ENCODE measurements at regions not wholly inside any gene's neighbourhood (a gene's known extent, or its start where the extent isn't known, plus 50 kb on each side); places are given as distances from the start of the nearest gene placed in this dataset.
A peak's percentile ranks its signal among the peaks of the same experiment; 100 is the strongest.
"Not testable (repeated sequence)": the region's sequence is repeated elsewhere in the genome, so short reads cannot be mapped to it uniquely, and the experiment has no call there.

DNA sequence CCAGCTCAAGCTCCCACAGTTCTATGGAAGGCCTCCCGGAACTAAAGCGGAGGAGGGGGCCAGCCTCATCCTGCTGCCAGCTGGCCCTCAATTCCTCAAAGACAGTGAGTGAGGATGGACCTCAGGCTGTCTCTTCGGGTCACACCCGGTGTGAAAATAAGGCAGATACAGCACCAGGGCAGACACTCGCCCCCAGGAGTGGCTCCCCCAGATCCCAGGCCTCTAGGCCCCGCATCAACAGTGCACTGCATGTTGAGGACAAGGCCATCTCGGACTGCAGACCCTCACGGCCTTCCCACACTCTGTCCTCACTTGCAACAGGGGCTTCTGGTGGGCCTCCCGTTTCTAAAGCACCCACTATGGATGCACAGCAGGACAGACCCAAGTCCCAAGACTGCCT, 239.2 kb upstream of the ZNF322 start:
- H3K36me3 Mint-ChIP-seq (ENCODE audit: insufficient read depth); H3K4me3 Mint-ChIP-seq (ENCODE audit: low read depth); H3K4me1 Mint-ChIP-seq (ENCODE audit: low read depth): not testable (repeated sequence)

GRCh38 chr6:26924206-26924605, 264.7 kb upstream of the ZNF322 start:
- H3K27ac Mint-ChIP-seq; H3K4me1 Mint-ChIP-seq (ENCODE audit: low read depth); H3K4me3 Mint-ChIP-seq (ENCODE audit: low read depth); DNase-seq (ENCODE audit: low spot score, unreplicated experiment); H3K36me3 Mint-ChIP-seq (ENCODE audit: insufficient read depth); H3K9me3 Mint-ChIP-seq (ENCODE audit: low read depth); H3K27me3 Mint-ChIP-seq: not testable (repeated sequence)

More for the DNA sequence above, 239.2 kb upstream of the ZNF322 start:
- not testable (repeated sequence) for H3K27ac Mint-ChIP-seq; DNase-seq (ENCODE audit: low spot score, unreplicated experiment); H3K27me3 Mint-ChIP-seq; H3K9me3 Mint-ChIP-seq (ENCODE audit: low read depth)

DNA sequence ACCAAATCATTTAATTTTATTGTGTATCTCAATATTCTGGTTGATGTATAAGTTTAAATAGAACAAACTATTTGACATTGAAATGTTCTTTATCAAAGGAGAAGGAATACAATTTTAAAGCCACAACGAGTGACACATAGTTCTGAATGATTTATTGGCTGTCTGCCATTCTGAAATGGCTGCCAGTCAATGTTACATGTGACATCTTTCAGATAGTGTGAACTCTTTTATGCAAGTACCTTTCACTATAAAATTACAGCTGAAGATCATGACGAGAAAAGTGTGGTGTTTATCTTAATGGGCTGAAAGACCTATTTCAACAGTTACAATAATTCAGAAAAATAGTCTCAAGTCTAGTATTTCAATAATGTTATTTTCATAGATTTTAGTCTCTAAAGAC, 268.6 kb upstream of the ZNF322 start:
- not testable (repeated sequence) for H3K9me3 Mint-ChIP-seq (ENCODE audit: low read depth); H3K27me3 Mint-ChIP-seq; H3K36me3 Mint-ChIP-seq (ENCODE audit: insufficient read depth); H3K4me1 Mint-ChIP-seq (ENCODE audit: low read depth); H3K4me3 Mint-ChIP-seq (ENCODE audit: low read depth); H3K27ac Mint-ChIP-seq; DNase-seq (ENCODE audit: low spot score, unreplicated experiment)

DNA sequence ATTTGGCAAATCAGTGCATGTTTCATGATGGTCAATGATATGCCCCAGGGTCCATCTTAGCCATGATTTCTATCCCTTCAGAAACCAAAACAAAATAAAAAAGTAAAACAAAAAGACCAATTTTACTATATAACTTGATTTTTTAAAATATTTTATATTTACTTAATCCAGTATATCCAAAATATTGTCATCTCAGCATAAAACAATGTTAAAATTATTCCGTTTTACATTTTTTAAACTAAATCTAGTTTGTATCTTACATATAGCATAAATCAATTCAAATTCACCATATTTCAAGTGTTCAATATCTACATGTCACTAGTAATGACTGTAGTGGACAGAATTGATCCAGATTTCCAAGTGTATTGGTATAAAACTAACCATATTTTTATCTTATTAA, 277.7 kb upstream of the ZNF322 start:
- H3K4me1 Mint-ChIP-seq (ENCODE audit: low read depth); H3K36me3 Mint-ChIP-seq (ENCODE audit: insufficient read depth); H3K27ac Mint-ChIP-seq; DNase-seq (ENCODE audit: low spot score, unreplicated experiment); H3K27me3 Mint-ChIP-seq; H3K4me3 Mint-ChIP-seq (ENCODE audit: low read depth); H3K9me3 Mint-ChIP-seq (ENCODE audit: low read depth): not testable (repeated sequence)

DNA sequence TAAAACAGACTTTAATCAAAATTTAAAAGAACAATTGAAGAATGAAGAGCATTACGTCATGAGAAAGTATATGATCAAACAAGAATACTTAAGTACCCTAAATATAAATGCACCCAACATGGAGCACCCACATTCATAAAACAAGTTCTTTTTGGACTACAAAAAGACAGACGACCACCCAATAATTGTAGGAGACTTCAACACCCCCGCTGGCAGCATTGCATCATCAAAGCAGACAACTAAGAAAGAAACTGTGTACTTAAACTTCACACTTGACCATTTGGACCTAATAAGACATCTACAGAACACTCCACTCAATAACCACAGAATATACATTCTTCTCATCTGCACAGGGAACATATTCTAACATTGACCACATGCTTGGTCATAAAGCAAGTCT, 291.7 kb upstream of the ZNF322 start:
- H3K36me3 Mint-ChIP-seq (ENCODE audit: insufficient read depth); H3K9me3 Mint-ChIP-seq (ENCODE audit: low read depth); H3K27me3 Mint-ChIP-seq; DNase-seq (ENCODE audit: low spot score, unreplicated experiment); H3K4me1 Mint-ChIP-seq (ENCODE audit: low read depth); H3K27ac Mint-ChIP-seq; H3K4me3 Mint-ChIP-seq (ENCODE audit: low read depth): not testable (repeated sequence)

- Mint-ChIP-seq H3K27ac (peak overlapping the region; percentile 98), H3K4me3 (ENCODE audit: low read depth) (peak overlapping the region; percentile 82)
- not testable (repeated sequence) for H3K4me1 Mint-ChIP-seq (ENCODE audit: low read depth); H3K36me3 Mint-ChIP-seq (ENCODE audit: insufficient read depth); H3K27me3 Mint-ChIP-seq; H3K9me3 Mint-ChIP-seq (ENCODE audit: low read depth)
- DNase-seq (ENCODE audit: low spot score, unreplicated experiment) = peak; percentile 50
Measured at GRCh38 chr6:26956078-26956600, 291.4 kb upstream of the PRSS16 start.

- TF ChIP-seq, protein P1, sequence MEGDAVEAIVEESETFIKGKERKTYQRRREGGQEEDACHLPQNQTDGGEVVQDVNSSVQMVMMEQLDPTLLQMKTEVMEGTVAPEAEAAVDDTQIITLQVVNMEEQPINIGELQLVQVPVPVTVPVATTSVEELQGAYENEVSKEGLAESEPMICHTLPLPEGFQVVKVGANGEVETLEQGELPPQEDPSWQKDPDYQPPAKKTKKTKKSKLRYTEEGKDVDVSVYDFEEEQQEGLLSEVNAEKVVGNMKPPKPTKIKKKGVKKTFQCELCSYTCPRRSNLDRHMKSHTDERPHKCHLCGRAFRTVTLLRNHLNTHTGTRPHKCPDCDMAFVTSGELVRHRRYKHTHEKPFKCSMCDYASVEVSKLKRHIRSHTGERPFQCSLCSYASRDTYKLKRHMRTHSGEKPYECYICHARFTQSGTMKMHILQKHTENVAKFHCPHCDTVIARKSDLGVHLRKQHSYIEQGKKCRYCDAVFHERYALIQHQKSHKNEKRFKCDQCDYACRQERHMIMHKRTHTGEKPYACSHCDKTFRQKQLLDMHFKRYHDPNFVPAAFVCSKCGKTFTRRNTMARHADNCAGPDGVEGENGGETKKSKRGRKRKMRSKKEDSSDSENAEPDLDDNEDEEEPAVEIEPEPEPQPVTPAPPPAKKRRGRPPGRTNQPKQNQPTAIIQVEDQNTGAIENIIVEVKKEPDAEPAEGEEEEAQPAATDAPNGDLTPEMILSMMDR (IDR thresholded peaks at IDR 0.05; ENCODE audit: unreplicated experiment) = peak; percentile 68
- Mint-ChIP-seq H3K4me3 (ENCODE audit: low read depth) (peak overlapping the region; percentile 77), H3K27ac (peak overlapping the region; percentile 93)
- peak; percentile 84 for DNase-seq (ENCODE audit: low spot score, unreplicated experiment)
- H3K27me3 Mint-ChIP-seq; H3K9me3 Mint-ChIP-seq (ENCODE audit: low read depth); H3K36me3 Mint-ChIP-seq (ENCODE audit: insufficient read depth); H3K4me1 Mint-ChIP-seq (ENCODE audit: low read depth): not testable (repeated sequence)
Measured at GRCh38 chr6:26956601-26957184, 290.8 kb upstream of the PRSS16 start.

GRCh38 chr6:26957399-26958127, 289.9 kb upstream of the PRSS16 start:
- H3K27me3 Mint-ChIP-seq; H3K36me3 Mint-ChIP-seq (ENCODE audit: insufficient read depth); H3K9me3 Mint-ChIP-seq (ENCODE audit: low read depth); H3K4me1 Mint-ChIP-seq (ENCODE audit: low read depth); DNase-seq (ENCODE audit: low spot score, unreplicated experiment): not testable (repeated sequence)
- Mint-ChIP-seq H3K27ac (peak overlapping the region; percentile 91), H3K4me3 (ENCODE audit: low read depth) (peak overlapping the region; percentile 77)

- H3K9me3 Mint-ChIP-seq (ENCODE audit: low read depth) = not testable (repeated sequence)
Measured at GRCh38 chr6:26961236-26961635, 286.3 kb upstream of the PRSS16 start.

More at GRCh38 chr6:26961236-26961635, 286.3 kb upstream of the PRSS16 start:
- not testable (repeated sequence) for H3K27ac Mint-ChIP-seq; H3K4me3 Mint-ChIP-seq (ENCODE audit: low read depth); H3K4me1 Mint-ChIP-seq (ENCODE audit: low read depth); H3K36me3 Mint-ChIP-seq (ENCODE audit: insufficient read depth); H3K27me3 Mint-ChIP-seq; DNase-seq (ENCODE audit: low spot score, unreplicated experiment)

All from progenitor cell of endocrine pancreas (in vitro differentiated cells).